ENCODE measurements at regions not wholly inside any gene's neighbourhood (a gene's known extent, or its start where the extent isn't known, plus 50 kb on each side); places are given as distances from the start of the nearest gene placed in this dataset.
"Not testable (repeated sequence)": the region's sequence is repeated elsewhere in the genome, so short reads cannot be mapped to it uniquely, and the experiment has no call there.

DNA sequence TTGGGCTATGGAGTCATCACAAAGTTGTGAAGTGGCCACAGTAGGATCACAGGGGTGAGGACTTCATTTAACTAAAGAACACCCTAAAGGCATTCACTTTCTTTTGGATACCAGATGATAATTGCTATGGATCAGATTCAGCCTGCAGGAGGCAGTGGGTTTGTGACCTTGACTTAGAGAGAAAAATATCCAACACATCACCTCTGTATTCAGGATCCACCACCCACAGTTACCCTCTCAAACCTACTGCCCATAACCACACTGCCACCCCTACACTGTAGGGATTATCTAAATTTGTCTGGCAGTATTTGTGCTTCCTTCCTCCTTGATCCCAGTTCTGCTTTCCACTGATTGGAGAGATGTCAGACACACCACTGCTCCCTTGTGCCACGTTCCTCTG, 269.4 kb downstream of the MYCN start:
- DNase-seq, result no peak

- DNase-seq, result no peak
These were observed 268.6 kb downstream of the MYCN start for GRCh38 chr2:16208921-16209320.

- DNase-seq, result no peak
These were observed 268.0 kb downstream of the MYCN start for GRCh38 chr2:16208241-16208797.

DNA sequence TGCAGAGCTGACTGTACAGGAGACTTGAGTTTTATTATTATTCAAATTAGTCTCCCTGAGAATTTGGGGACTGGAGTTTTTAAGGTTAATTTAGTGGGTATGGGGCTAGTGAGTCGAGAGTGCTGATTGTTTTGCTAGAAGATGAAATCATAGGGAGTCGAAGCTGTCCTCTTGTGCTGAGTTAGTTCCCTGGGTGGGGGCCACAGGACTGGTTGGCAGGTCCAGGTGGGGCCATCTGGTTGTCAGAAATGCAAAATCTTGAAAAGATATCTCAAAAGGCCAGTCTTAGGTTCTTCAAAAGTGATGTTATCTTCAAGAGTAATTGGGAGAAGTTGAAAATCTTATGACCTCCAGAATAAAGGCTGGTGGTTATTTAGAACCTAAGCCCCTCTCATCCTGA, 267.3 kb downstream of the MYCN start:
- no peak for DNase-seq

DNA sequence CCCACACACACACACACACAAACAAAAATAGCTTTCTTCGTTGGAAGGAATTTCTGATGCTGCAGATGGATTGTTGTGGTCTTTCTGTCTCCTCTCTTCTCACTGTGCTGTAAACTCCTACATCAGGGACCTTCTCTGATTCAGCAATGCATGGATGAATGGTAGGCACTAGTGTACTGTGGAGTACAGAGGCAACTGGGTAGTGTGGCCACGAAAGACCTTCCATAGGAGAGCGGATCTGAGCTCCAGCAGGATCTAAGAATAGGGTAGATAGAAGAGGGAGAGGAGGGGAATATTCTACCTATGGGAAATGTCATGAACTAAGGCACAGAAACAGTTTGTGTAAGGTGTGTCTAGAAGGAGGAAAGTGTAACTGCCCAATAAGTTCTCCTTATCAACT, 266.8 kb downstream of the MYCN start:
- DNase-seq, result no peak

DNA sequence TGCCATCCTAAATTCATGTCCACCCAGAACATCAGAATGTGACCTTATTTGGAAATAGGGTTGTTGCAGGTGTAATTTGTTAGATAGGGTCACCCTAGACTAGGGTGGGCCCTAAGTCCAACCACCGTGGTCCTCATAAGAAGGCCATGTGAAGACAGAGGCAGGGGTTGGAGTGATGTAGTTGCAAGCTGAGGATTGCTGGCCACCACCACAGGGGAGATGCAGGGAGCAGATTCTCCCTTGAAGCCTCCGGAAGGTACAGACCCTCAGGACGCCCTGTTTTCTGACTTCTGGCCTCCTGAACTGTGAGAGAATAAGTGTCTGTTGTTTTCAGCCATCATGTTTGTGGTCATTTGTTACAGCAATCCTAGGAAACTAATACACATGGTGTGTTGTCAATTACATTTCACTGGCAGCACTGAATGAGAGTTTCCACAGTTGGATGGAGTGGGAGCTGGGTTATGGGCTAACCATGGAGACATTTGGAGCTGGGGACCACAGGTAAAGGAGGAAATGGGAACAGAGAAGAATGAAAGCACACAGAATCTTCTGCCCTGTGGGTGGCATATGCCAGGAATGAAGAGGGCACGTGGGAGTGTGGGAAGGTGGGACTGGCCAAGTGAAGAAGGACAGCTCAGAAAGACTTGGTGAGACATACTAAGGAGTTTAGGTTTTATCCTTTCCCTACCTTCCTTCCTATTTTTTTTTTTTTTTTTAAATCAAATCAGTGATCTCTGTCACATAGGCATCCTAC, 266.0 kb downstream of the MYCN start:
- no peak for DNase-seq

GRCh38 chr2:16205631-16206030, 265.3 kb downstream of the MYCN start:
- no peak for DNase-seq

DNA sequence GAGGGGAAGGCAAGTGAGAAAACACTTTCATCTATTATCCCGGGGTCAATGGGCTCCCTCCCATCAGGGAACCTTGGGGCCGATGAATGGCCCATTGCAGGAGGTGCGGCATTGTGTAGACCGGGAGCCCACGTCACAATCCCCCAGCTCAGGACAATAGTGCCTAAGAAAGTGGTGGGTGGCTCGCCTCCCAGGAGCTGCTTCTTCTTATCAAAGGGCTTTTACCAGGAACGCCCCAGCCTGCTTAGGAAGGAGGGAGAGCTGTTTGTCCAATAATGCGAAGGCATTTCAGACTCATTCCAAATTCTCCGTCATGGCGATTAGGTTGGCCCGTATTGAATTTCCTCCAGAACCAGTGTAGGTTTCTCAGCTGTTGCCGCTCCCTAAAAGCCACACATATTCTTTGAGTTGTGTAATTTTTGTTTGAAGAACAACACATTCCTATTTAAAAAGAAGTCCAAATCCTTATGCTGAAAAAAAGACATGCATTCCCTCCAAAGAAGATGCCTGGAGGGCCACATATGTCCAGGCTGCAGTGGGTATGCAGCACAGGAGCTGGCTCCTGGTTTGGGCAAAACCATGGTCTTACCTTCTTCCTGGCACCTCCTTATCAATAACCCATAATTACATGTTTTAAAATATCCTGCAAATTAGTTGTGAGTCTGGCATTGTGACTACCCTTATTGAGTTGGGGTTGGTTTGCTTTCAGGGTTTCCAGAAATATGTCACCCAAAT, 264.7 kb downstream of the MYCN start:
- DNase-seq, result no peak

DNA sequence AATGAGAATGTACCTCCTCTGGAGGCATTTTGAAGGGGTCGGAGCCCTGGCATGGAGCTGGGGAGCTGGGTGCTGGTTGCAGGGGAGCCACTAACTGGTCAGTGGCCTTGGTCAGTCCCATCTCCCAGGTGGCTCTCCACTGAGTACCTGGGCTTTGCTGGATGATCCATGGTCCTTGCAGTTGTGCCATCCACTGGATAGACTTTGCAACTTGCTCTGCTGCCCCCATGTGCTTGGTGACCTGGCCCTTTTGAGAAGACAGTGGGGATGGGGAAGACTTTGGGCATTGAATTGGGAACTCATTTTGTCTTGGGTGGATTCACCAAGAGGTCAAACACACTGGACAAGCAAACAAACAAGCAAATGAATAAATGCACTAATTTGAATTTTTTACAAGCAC, 263.9 kb downstream of the MYCN start:
- no peak for DNase-seq

- DNase-seq, result no peak
These were observed 263.3 kb downstream of the MYCN start for GRCh38 chr2:16203691-16204090.

DNA sequence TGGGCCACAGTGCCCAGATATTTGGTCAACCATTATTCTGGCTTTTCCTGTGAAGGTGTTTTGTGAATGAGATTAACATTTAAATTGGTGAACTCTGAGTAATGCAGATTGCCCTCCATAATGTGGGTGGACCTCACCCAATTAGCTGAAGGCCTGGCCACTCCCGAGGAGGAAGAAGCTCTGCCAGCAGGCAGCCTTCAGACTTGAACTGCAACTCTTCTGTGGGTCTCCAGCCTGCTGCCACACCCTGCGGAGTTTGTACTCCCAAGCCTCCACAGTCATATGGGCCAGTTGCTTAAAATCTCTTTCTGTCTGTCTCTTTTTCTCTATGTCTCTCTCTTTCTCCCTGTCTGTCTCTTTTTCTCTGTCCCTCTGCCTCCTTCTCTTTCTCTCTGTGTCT, 262.7 kb downstream of the MYCN start:
- DNase-seq, result no peak

- DNase-seq, result no peak
These were observed 262.1 kb downstream of the MYCN start for GRCh38 chr2:16202266-16203020.

DNA sequence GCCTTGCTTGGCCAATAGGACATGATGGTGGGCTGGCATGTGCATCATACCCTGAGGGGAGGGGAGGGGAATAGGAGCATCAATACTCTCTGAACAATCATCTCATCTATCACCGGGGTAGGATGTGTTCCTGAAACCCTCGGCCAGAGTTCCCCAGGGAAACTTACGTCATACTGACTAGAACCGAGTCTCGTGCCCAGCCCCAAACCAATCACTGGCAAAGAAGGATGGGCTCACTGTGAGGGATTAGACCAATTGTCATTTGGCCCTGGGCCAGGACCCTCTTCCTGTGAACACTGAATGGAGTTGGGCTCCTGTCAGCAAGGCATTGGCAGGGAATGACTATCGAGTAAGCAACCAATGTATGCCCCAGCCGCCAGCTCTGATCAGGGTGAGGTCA, 261.5 kb downstream of the MYCN start:
- DNase-seq, result no peak

- no peak for DNase-seq
These were observed 260.3 kb downstream of the MYCN start for GRCh38 chr2:16200554-16201193.

DNA sequence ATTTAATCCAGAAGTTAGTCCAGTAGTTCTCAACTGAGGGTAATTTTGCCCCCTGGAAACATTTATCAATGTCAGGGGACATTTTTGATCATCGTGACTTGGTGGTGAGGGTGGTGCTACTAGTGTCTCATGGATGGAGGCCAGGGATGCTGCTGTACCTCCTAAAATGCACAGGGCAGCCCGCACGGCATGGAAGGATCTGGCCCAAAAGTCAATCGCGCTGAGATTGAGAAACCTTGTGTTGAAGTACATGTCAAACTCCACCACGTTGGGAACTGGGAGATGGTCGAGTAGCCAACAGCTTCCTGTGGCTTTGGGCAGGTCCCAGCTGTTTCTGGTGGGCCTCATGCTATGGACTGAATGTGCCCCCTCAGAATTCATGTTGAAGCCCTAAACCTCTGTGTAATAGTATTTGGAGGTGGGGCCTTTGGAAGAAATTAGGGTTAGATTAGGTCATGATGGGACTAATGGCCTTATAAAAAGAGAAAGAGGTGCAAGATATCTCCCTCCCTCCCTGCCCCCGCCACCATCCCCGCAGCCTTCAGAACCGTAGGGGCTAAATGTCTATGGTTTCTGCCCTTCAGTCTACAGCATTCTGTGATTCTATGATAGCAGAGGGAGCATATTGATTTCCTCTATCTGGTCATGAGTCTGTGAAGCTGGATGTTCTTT, 259.7 kb downstream of the MYCN start:
- no peak for DNase-seq

DNA sequence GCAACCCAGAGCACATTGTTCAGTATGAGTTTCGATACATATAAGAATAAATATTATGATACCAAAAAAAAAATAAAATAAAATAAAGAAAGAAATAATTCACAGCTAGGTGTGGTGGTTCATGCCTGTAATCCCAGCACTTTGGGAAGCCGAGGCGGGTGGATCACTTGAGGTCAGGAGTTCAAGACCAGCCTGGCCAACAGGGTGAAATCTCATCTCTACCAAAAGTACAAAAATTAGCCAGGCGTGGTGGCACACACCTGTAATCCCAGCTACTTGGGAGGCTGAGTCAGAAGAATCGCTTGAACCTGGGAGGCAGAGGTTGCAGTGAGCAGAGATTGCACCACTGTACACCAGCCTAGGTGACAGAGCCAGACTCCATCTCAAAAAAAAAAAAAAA, 258.9 kb downstream of the MYCN start:
- DNase-seq, result not testable (repeated sequence)

GRCh38 chr2:16198166-16198912, 258.0 kb downstream of the MYCN start:
- DNase-seq, result no peak

DNA sequence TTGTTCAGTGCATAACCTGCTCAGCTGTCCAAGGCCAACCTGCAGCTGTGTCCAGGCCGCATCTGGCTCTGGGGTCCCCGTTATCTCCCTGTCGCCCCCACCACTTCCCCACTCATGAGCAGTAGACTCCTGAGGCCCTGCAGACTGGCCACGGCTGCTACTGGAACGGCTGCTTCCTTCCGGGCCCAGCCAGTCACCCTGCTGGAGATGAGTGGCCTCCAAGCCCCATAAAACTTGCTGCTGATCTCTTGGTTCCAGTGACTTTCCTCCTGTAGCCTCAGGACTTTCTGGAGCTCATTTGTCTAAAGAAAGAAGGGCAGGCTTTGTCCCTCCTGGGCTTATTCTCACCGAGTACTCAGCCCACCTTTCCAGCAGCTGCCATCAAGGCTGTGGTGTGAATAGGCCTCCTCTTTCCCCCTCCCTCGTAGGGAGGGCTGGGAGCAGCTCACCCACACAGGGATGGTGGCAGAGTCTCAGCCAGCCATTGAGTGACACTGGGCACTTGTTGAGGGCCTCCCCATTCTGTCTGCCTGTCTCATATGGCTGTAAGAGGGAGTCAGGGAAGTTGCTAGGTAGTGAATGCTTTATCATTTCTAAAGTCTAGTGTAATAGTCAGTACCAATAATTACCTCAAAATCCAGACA, 257.3 kb downstream of the MYCN start:
- DNase-seq, result no peak

DNA sequence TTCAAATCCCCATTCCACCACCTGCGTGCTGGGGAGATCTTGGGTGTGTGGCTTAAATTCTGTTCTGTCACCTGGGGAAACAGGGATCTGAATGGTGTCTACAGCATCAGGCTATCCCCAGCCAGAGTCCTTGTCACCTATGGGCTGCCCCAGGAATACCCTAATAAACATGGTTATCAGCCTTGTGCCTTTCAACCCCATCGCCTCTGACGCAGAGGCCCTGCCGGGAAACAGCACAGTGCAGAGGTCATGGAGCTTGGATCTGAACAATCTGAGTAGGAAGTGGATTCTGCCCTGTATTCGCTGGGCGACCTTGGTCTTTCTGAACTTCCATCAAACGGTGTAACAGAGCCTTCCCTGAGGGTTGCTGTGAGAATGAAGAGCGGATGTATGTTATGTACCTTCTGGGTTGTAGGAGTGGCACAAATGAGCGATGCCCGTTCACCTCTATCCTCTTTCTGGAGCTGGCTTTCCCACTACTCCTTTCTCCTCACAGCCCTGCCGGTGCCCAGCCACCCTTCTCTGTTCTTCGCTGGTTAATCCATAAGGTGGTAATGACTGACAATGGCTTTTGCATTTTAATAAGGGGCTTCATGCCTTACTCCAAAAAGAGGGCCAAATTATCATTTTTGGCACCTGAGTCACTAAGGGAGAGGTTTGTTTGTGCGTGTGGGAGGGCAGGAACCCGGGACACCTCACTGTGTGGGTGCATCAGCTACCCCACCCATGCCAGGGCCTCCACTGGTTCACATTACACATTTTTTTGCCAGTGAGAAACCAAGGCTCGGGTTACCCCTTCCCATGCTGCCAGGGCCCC, 256.5 kb downstream of the MYCN start:
- DNase-seq, result no peak

GRCh38 chr2:16195681-16196070, 255.3 kb downstream of the MYCN start:
- DNase-seq, result no peak
